Stomach smooth muscle (tissue), 2 donors: ENCODE measurements at regions not wholly inside any gene's neighbourhood (a gene's known extent, or its start where the extent isn't known, plus 50 kb on each side); places are given as distances from the start of the nearest gene placed in this dataset.

ENCODE experiments used
- H3K27ac ChIP-seq: one replicate; pipeline ENCODE4 v1.7.0; 2013; ENCODE audit warnings: mild to moderate bottlenecking, low read length, inconsistent platforms
- H3K27me3 ChIP-seq, 2 donors: one replicate each; pipeline ENCODE4 v1.7.0; 2013; ENCODE audit warnings: low read length in 2 of 2; ENCODE audit not compliant: insufficient read depth in 2 of 2, control insufficient read depth in 1 of 2
- H3K36me3 ChIP-seq, 2 donors: one replicate each; pipeline ENCODE4 v1.7.0; 2013; ENCODE audit warnings: low read length in 2 of 2; ENCODE audit not compliant: control insufficient read depth in 2 of 2, insufficient read depth in 2 of 2
- H3K4me1 ChIP-seq: one replicate; pipeline ENCODE4 v1.7.0; 2013; ENCODE audit warnings: low read length; ENCODE audit not compliant: control insufficient read depth, insufficient read depth
- H3K4me3 ChIP-seq, 2 donors: one replicate each; pipeline ENCODE4 v1.7.0; 2013; ENCODE audit warnings: low read length in 2 of 2
- H3K9ac ChIP-seq, 2 donors: one replicate each; pipeline ENCODE4 v1.7.0; 2013; ENCODE audit warnings: low read length in 2 of 2, mild to moderate bottlenecking in 1 of 2
- H3K9me3 ChIP-seq, 2 donors: one replicate each; pipeline ENCODE4 v1.7.0; 2013; ENCODE audit warnings: low read length in 2 of 2; ENCODE audit not compliant: control insufficient read depth in 2 of 2
- donor health status: healthy.
- donor health status: Pancreatic carcinoma.

- Histone ChIP-seq H3K27me3 (no peaks in the 10 kb centered on the region), H3K27ac (no peak overlapping the region), H3K4me1 (no peaks in the 10 kb centered on the region), H3K9me3 (no peaks in the 10 kb centered on the region), H3K4me3 (no peak overlapping the region), H3K9ac (no peak overlapping the region), H3K36me3 (no peaks in the 10 kb centered on the region)
Observed at GRCh38 chr2:220696280-220696669, 875.8 kb downstream of the EPHA4 start.

- Histone ChIP-seq H3K27ac (no peak overlapping the region), H3K9ac (no peak overlapping the region), H3K4me3 (no peak overlapping the region), H3K9me3 (no peaks in the 10 kb centered on the region), H3K36me3 (no peaks in the 10 kb centered on the region), H3K27me3 (no peaks in the 10 kb centered on the region), H3K4me1 (no peaks in the 10 kb centered on the region)
Observed at GRCh38 chr2:220697011-220697410, 875.1 kb downstream of the EPHA4 start.

- H3K36me3 ChIP-seq: no peaks in the 10 kb centered on the region
- no peaks in the 10 kb centered on the region for H3K9me3 ChIP-seq
- no peak overlapping the region for H3K9ac ChIP-seq
- H3K4me3 ChIP-seq: no peak overlapping the region
- H3K27ac ChIP-seq: no peak overlapping the region
- no peaks in the 10 kb centered on the region for H3K4me1 ChIP-seq
- H3K27me3 ChIP-seq: no peaks in the 10 kb centered on the region
Observed at GRCh38 chr2:220701115-220701514, 871.0 kb downstream of the EPHA4 start.

GRCh38 chr2:220703279-220703678 lies 868.8 kb downstream of the EPHA4 start:
- Histone ChIP-seq H3K27me3 (no peaks in the 10 kb centered on the region), H3K4me1 (no peaks in the 10 kb centered on the region), H3K9ac (no peak overlapping the region), H3K9me3 (no peaks in the 10 kb centered on the region), H3K27ac (no peak overlapping the region), H3K36me3 (no peaks in the 10 kb centered on the region), H3K4me3 (no peak overlapping the region)

- H3K9me3 ChIP-seq: no peaks in the 10 kb centered on the region
- no peak overlapping the region for H3K4me3 ChIP-seq
- no peak overlapping the region for H3K9ac ChIP-seq
- H3K27ac ChIP-seq: no peak overlapping the region
- no peaks in the 10 kb centered on the region for H3K4me1 ChIP-seq
- no peaks in the 10 kb centered on the region for H3K36me3 ChIP-seq
- H3K27me3 ChIP-seq: no peaks in the 10 kb centered on the region
Observed at GRCh38 chr2:220704081-220704480, 868.0 kb downstream of the EPHA4 start.

GRCh38 chr2:220704810-220705209 lies 867.3 kb downstream of the EPHA4 start:
- no peaks in the 10 kb centered on the region for H3K9me3 ChIP-seq
- no peaks in the 10 kb centered on the region for H3K36me3 ChIP-seq
- no peaks in the 10 kb centered on the region for H3K27me3 ChIP-seq
- no peak overlapping the region for H3K9ac ChIP-seq
- H3K27ac ChIP-seq: no peak overlapping the region
- H3K4me1 ChIP-seq: no peaks in the 10 kb centered on the region
- H3K4me3 ChIP-seq: no peak overlapping the region

- Histone ChIP-seq H3K4me3 (no peak overlapping the region), H3K27me3 (no peaks in the 10 kb centered on the region), H3K27ac (no peak overlapping the region), H3K36me3 (no peaks in the 10 kb centered on the region), H3K4me1 (no peaks in the 10 kb centered on the region), H3K9ac (no peak overlapping the region), H3K9me3 (no peaks in the 10 kb centered on the region)
Observed at GRCh38 chr2:220705678-220706077, 866.4 kb downstream of the EPHA4 start.

GRCh38 chr2:220707261-220707660 lies 864.8 kb downstream of the EPHA4 start:
- Histone ChIP-seq H3K4me3 (no peak overlapping the region), H3K27me3 (no peaks in the 10 kb centered on the region), H3K27ac (no peak overlapping the region), H3K9me3 (no peaks in the 10 kb centered on the region), H3K9ac (no peak overlapping the region), H3K4me1 (no peaks in the 10 kb centered on the region), H3K36me3 (no peaks in the 10 kb centered on the region)

- Histone ChIP-seq H3K36me3 (no peaks in the 10 kb centered on the region), H3K4me3 (no peak overlapping the region), H3K9me3 (no peaks in the 10 kb centered on the region), H3K4me1 (no peaks in the 10 kb centered on the region), H3K27me3 (no peaks in the 10 kb centered on the region), H3K27ac (no peak overlapping the region), H3K9ac (no peak overlapping the region)
Observed at GRCh38 chr2:220708366-220708765, 863.7 kb downstream of the EPHA4 start.

- Histone ChIP-seq H3K9ac (no peak overlapping the region), H3K36me3 (no peaks in the 10 kb centered on the region), H3K9me3 (no peaks in the 10 kb centered on the region), H3K4me3 (no peak overlapping the region), H3K27ac (no peak overlapping the region), H3K27me3 (no peaks in the 10 kb centered on the region), H3K4me1 (no peaks in the 10 kb centered on the region)
Observed at GRCh38 chr2:220717283-220717682, 854.8 kb downstream of the EPHA4 start.

GRCh38 chr2:220736778-220737177 lies 835.3 kb downstream of the EPHA4 start:
- H3K27ac ChIP-seq: no peak overlapping the region
- peaks cover 0 to 5% of the 10 kb centered on the region in 2 donors for H3K9me3 ChIP-seq
- no peak overlapping the region for H3K9ac ChIP-seq
- H3K36me3 ChIP-seq: no peaks in the 10 kb centered on the region
- H3K4me3 ChIP-seq: no peak overlapping the region
- no peaks in the 10 kb centered on the region for H3K27me3 ChIP-seq
- H3K4me1 ChIP-seq: no peaks in the 10 kb centered on the region

- Histone ChIP-seq H3K27me3 (no peaks in the 10 kb centered on the region), H3K4me1 (no peaks in the 10 kb centered on the region), H3K36me3 (no peaks in the 10 kb centered on the region), H3K4me3 (no peak overlapping the region), H3K9ac (no peak overlapping the region), H3K9me3 (peaks cover 0 to 5% of the 10 kb centered on the region in 2 donors), H3K27ac (no peak overlapping the region)
Observed at GRCh38 chr2:220743203-220743602, 828.9 kb downstream of the EPHA4 start.
